Thymus (tissue), 11 donors: ENCODE measurements at regions not wholly inside any gene's neighbourhood (a gene's known extent, or its start where the extent isn't known, plus 50 kb on each side); places are given as distances from the start of the nearest gene placed in this dataset.

ENCODE experiments used
- DNase-seq, 9 donors: peaks; one replicate each; pipeline ENCODE4 v3.0.0-alpha.2; 2013; ENCODE audit warnings: low spot score in 9 of 9, low read depth in 6 of 9, missing footprints in 1 of 9
- H3K27ac ChIP-seq, 2 donors: one replicate each; pipeline ENCODE4 v1.5.1; 2013; ENCODE audit warnings: control low read depth in 1 of 2, low read depth in 1 of 2, low read length in 1 of 2, mild to moderate bottlenecking in 1 of 2, moderate library complexity in 1 of 2
- H3K27me3 ChIP-seq, 2 donors: one replicate each; pipeline ENCODE4 v1.5.1; 2013; ENCODE audit warnings: low read length in 1 of 2; ENCODE audit not compliant: control insufficient read depth in 2 of 2, insufficient read depth in 1 of 2
- H3K36me3 ChIP-seq, 2 donors: one replicate each; pipeline ENCODE4 v1.5.1; 2013; ENCODE audit warnings: low read length in 1 of 2, mild to moderate bottlenecking in 1 of 2, moderate library complexity in 1 of 2; ENCODE audit not compliant: control insufficient read depth in 2 of 2, insufficient read depth in 2 of 2
- H3K4me1 ChIP-seq, 2 donors: one replicate each; pipeline ENCODE4 v1.5.1; 2013; ENCODE audit warnings: low read length in 2 of 2; ENCODE audit not compliant: control insufficient read depth in 2 of 2, insufficient read depth in 2 of 2
- H3K4me3 ChIP-seq, 2 donors: one replicate each; pipeline ENCODE4 v1.5.1; 2013; ENCODE audit warnings: low read length in 2 of 2, control low read depth in 1 of 2, mild to moderate bottlenecking in 1 of 2
- H3K9me3 ChIP-seq, 2 donors: one replicate each; pipeline ENCODE4 v1.5.1; 2013; ENCODE audit warnings: low read length in 1 of 2, mild to moderate bottlenecking in 1 of 2; ENCODE audit not compliant: control insufficient read depth in 2 of 2, insufficient read depth in 1 of 2
- WGBS: extraction: QIAGEN DNeasy Blood & Tissue Kit; methylation state at CpG from one replicate; pipeline ENCODE4 v1.1.7; 2013; 5-methylcytosine and 5-hydroxymethylcytosine counted together
- donor health status: healthy.

- no peak overlapping the region for H3K4me3 ChIP-seq
- H3K27me3 ChIP-seq, result no peaks in the 10 kb centered on the region
- no peak overlapping the region for H3K27ac ChIP-seq
- H3K36me3 ChIP-seq, result no peaks in the 10 kb centered on the region
- WGBS, result 95% methylated on average over 1 of the region's 1 CpG
- no peaks in the 10 kb centered on the region for H3K4me1 ChIP-seq
- peaks cover 0 to 5% of the 10 kb centered on the region in 2 donors for H3K9me3 ChIP-seq
- no peak for DNase-seq
Measured at GRCh38 chr2:147325990-147326389, 518.8 kb upstream of the ACVR2A start.

- Histone ChIP-seq H3K27ac (no peak overlapping the region), H3K4me3 (no peak overlapping the region), H3K27me3 (no peaks in the 10 kb centered on the region), H3K4me1 (no peaks in the 10 kb centered on the region), H3K36me3 (no peaks in the 10 kb centered on the region), H3K9me3 (peaks cover 0 to 16% of the 10 kb centered on the region in 2 donors)
- DNase-seq, result no peak
Measured at GRCh38 chr2:147320146-147320545, 524.7 kb upstream of the ACVR2A start.

- H3K27me3 ChIP-seq, result no peaks in the 10 kb centered on the region
- WGBS, result 72% methylated on average over 3 of the region's 3 CpGs
- H3K4me3 ChIP-seq, result no peak overlapping the region
- no peak for DNase-seq
- no peaks in the 10 kb centered on the region for H3K36me3 ChIP-seq
- H3K9me3 ChIP-seq, result peaks cover 0 to 8% of the 10 kb centered on the region in 2 donors
- H3K4me1 ChIP-seq, result no peaks in the 10 kb centered on the region
- no peak overlapping the region for H3K27ac ChIP-seq
Measured at GRCh38 chr2:147311058-147311430, 533.8 kb upstream of the ACVR2A start.

GRCh38 chr2:147310335-147311057, 534.3 kb upstream of the ACVR2A start:
- Histone ChIP-seq H3K27ac (no peak overlapping the region), H3K27me3 (no peaks in the 10 kb centered on the region), H3K36me3 (no peaks in the 10 kb centered on the region), H3K4me1 (no peaks in the 10 kb centered on the region), H3K4me3 (no peak overlapping the region), H3K9me3 (peaks cover 0 to 8% of the 10 kb centered on the region in 2 donors)
- WGBS, result 95% methylated on average over 2 of the region's 2 CpGs
- DNase-seq, result no peak

DNA sequence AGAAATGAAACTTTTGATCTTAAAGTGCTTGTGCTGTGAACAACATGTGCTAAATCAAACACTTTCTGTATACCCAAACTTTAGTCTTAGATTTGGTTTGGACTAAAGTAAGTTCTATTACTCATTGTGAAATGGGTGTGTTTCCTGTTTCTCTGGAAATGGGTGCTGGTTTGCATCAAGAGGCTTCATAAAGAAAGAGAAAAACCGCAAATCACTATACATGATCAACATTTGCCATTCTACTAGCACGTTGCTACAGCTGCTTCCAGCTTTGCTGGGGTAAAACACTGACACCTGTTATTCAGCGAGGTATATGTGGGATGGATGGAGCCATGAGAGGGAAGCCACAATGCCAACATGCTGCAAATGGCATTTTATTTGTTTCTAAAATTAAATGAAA, 547.0 kb upstream of the ACVR2A start:
- Histone ChIP-seq H3K36me3 (no peaks in the 10 kb centered on the region), H3K4me3 (no peak overlapping the region), H3K27ac (no peak overlapping the region), H3K27me3 (no peaks in the 10 kb centered on the region), H3K9me3 (peaks cover 0 to under 1% of the 10 kb centered on the region in 2 donors), H3K4me1 (no peaks in the 10 kb centered on the region)
- 76% methylated on average over 3 of the region's 3 CpGs for WGBS
- DNase-seq, result no peak

DNA sequence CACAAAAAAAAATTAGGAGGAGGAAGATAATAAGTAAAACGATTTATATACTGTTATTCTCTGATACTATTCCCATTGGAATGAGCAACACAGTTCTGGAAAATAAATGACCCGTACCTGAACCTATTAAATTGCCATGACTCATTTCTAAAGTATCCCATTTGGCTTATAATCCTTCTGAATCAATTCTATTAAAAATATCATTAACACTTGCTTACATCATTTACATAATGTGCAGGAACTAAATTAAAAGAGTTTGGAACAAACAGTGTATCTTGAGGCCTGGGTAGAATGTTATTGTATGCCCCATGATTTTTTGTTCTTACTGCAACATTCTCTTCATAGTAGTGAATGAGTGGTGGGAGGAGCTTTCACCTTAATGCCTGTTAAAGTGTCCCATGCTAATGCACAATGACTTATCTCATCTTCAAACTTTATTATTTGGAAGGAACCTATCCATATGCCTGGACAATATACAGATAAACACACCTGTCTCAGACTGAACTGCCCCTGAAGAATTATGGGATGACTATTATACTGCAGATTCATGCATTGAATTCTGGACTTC, 549.9 kb upstream of the ACVR2A start:
- no peaks in the 10 kb centered on the region for H3K36me3 ChIP-seq
- DNase-seq, result no peak
- peaks cover 0 to 3% of the 10 kb centered on the region in 2 donors for H3K9me3 ChIP-seq
- H3K4me1 ChIP-seq, result no peaks in the 10 kb centered on the region
- no peak overlapping the region for H3K27ac ChIP-seq
- 86% methylated on average over 2 of the region's 2 CpGs for WGBS
- no peaks in the 10 kb centered on the region for H3K27me3 ChIP-seq
- H3K4me3 ChIP-seq, result no peak overlapping the region

- Histone ChIP-seq H3K27ac (no peak overlapping the region), H3K4me3 (no peak overlapping the region), H3K36me3 (no peaks in the 10 kb centered on the region), H3K27me3 (no peaks in the 10 kb centered on the region), H3K9me3 (peaks cover 0 to 3% of the 10 kb centered on the region in 2 donors), H3K4me1 (no peaks in the 10 kb centered on the region)
- 82% methylated on average over 4 of the region's 4 CpGs for WGBS
- DNase-seq, result no peak
Measured at GRCh38 chr2:147293991-147294824, 550.6 kb upstream of the ACVR2A start.

DNA sequence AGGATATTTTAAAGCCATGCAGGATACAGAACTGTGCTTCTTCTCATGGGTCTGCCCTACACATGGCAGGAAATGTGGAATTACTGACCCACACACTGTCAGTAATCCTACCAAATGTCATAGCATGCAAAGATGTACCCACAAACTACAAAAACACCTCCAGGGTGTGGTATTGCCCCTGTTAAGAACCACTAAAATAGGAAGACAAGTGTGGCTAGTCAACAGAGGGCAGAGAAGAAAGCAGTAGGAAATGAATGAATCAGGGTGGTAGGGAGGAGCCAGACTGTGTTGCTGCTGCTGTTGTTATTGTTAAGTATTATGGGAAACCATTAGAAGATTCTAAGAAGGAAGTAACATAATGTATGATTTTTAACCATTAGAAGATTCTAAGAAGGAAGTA, 556.7 kb upstream of the ACVR2A start:
- no peak for DNase-seq
- Histone ChIP-seq H3K27me3 (no peaks in the 10 kb centered on the region), H3K27ac (no peak overlapping the region), H3K4me1 (no peaks in the 10 kb centered on the region), H3K36me3 (no peaks in the 10 kb centered on the region), H3K4me3 (no peak overlapping the region), H3K9me3 (peaks cover 0 to 3% of the 10 kb centered on the region in 2 donors)

GRCh38 chr2:147275943-147276342, 568.9 kb upstream of the ACVR2A start:
- H3K9me3 ChIP-seq, result peaks cover 0 to 6% of the 10 kb centered on the region in 2 donors
- H3K27me3 ChIP-seq, result no peaks in the 10 kb centered on the region
- no peaks in the 10 kb centered on the region for H3K36me3 ChIP-seq
- no peak for DNase-seq
- H3K4me1 ChIP-seq, result no peaks in the 10 kb centered on the region
- no peak overlapping the region for H3K4me3 ChIP-seq
- WGBS, result 94% methylated on average over 6 of the region's 6 CpGs
- H3K27ac ChIP-seq, result no peak overlapping the region
